B cell (primary cell): ENCODE measurements at regions not wholly inside any gene's neighbourhood (a gene's known extent, or its start where the extent isn't known, plus 50 kb on each side); places are given as distances from the start of the nearest gene placed in this dataset.

ENCODE experiments used
- CTCF ChIP-seq: fragments of 200-600 bp; IDR thresholded peaks from one replicate; pipeline ENCODE4 v1.8.0; 2022; ENCODE audit warnings: antibody characterized with exemption, mild to moderate bottlenecking
- EZH2 ChIP-seq: IDR thresholded peaks from 2 replicates; pipeline ENCODE4 v1.6.1; 2012; ENCODE audit warnings: borderline replicate concordance, low read depth, mild to moderate bottlenecking, moderate library complexity, low read length; ENCODE audit not compliant: insufficient read depth, poor library complexity, severe bottlenecking

GRCh38 chr16:16877061-16877460, 498.1 kb downstream of the NPIPA7 start:
- no peak for TF ChIP-seq CTCF
- no peak for TF ChIP-seq EZH2
